Naive B cell (primary cell): ENCODE measurements at regions not wholly inside any gene's neighbourhood (a gene's known extent, or its start where the extent isn't known, plus 50 kb on each side); places are given as distances from the start of the nearest gene placed in this dataset.

ENCODE experiments used
- ATAC-seq, 2 donors: fragments of 150-1000 bp; cut with Tn5 transposase; 2 replicates each; pipeline ENCODE4 v1.10.0; 2021; ENCODE audit warnings: low read depth in 2 of 2, mild to moderate bottlenecking in 2 of 2, moderate library complexity in 2 of 2
- DNase-seq: peaks from one replicate; pipeline ENCODE4 v3.0.0; 2022
- H3K27ac Mint-ChIP-seq, 6 donors: one replicate each; pipeline ENCODE4 v1.8.0; 2020 to 2022; ENCODE audit warnings: mild to moderate bottlenecking in 6 of 6, mixed read lengths in 6 of 6, moderate library complexity in 5 of 6, inconsistent platforms in 2 of 6
- H3K27me3 Mint-ChIP-seq, 3 donors: one replicate each; pipeline ENCODE4 v1.8.0; 2021 to 2022; ENCODE audit warnings: mixed read lengths in 3 of 3, mild to moderate bottlenecking in 1 of 3
- H3K36me3 Mint-ChIP-seq, 2 donors: one replicate each; pipeline ENCODE4 v1.8.0; 2020 to 2022; ENCODE audit warnings: mixed read lengths in 2 of 2, inconsistent platforms in 1 of 2, mild to moderate bottlenecking in 1 of 2
- H3K4me1 Mint-ChIP-seq, 3 donors: one replicate each; pipeline ENCODE4 v1.8.0; 2020 to 2022; ENCODE audit warnings: mixed read lengths in 3 of 3, inconsistent platforms in 1 of 3, mild to moderate bottlenecking in 1 of 3, moderate library complexity in 1 of 3
- H3K4me3 Mint-ChIP-seq, 8 donors: one replicate each; pipeline ENCODE4 v1.8.0; 2020 to 2022; ENCODE audit warnings: mild to moderate bottlenecking in 8 of 8, mixed read lengths in 8 of 8, moderate library complexity in 8 of 8, inconsistent platforms in 2 of 8
- H3K9me3 Mint-ChIP-seq, 7 donors: one replicate each; pipeline ENCODE4 v1.8.0; 2020 to 2022; ENCODE audit warnings: mixed read lengths in 7 of 7, mild to moderate bottlenecking in 5 of 7, inconsistent platforms in 2 of 7, moderate library complexity in 1 of 7

- H3K27ac Mint-ChIP-seq = no peak overlapping the region
- no peak overlapping the region for H3K4me3 Mint-ChIP-seq
- no peaks in the 10 kb centered on the region for H3K4me1 Mint-ChIP-seq
- no peaks in the 10 kb centered on the region for H3K9me3 Mint-ChIP-seq
- no peaks in the 10 kb centered on the region for H3K36me3 Mint-ChIP-seq
- no peak for ATAC-seq
- no peak for DNase-seq
- H3K27me3 Mint-ChIP-seq = peaks cover 5 to 7% (median 6%) of the 10 kb centered on the region in 3 donors
Observed at GRCh38 chr14:38882533-38882932, 220.5 kb downstream of the SEC23A start.

DNA sequence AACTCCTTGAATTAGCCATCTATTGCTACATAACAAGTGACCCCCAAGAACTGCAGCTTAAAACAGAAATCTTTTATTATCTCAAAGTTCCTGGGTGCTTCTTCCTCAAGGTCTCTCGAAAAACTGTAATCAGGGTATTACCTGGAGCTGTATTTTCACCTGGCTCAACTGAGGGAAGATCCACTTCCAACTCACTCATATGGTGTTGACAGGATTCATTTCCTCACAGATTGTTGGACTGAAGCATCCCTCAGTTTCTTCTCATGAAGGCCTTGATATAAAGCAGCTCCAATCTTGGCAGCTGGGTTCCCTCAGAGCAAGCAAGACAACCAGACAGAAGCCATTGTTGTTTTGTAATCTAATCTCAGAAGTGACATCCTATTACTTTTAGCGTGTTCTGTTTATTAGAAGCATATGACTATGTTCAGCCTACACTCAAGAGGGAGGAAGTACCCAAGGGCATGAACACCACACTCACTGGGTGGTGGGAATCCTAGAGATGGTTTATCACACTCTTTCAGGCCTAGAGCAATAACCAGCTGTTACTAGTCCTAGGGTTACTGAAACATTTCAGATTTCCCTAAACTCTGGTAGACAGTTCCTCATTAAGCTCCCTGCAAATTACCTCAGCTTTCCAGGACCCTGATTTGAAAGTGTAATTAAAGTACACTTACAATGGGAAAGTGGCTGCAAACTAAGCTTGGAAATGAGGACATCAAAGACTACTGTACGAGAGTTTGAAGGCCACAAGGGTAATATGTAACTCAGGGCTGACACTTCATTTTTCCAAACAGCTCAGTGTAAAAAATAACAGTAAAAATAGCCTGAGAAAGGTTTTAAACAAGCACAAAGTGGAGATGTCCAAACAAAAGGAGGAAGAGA lies 222.2 kb downstream of the SEC23A start:
- Mint-ChIP-seq H3K4me3 (no peak overlapping the region), H3K27ac (no peak overlapping the region), H3K9me3 (no peaks in the 10 kb centered on the region), H3K4me1 (no peaks in the 10 kb centered on the region), H3K36me3 (no peaks in the 10 kb centered on the region), H3K27me3 (peaks cover 4 to 16% (median 13%) of the 10 kb centered on the region in 3 donors)
- ATAC-seq = no peak
- no peak for DNase-seq

- Mint-ChIP-seq H3K27me3 (peaks cover 4 to 16% (median 13%) of the 10 kb centered on the region in 3 donors), H3K9me3 (no peaks in the 10 kb centered on the region), H3K36me3 (no peaks in the 10 kb centered on the region), H3K4me1 (no peaks in the 10 kb centered on the region), H3K4me3 (no peak overlapping the region), H3K27ac (no peak overlapping the region)
- no peak for ATAC-seq
- DNase-seq = no peak
Observed at GRCh38 chr14:38877744-38878388, 225.2 kb downstream of the SEC23A start.

DNA sequence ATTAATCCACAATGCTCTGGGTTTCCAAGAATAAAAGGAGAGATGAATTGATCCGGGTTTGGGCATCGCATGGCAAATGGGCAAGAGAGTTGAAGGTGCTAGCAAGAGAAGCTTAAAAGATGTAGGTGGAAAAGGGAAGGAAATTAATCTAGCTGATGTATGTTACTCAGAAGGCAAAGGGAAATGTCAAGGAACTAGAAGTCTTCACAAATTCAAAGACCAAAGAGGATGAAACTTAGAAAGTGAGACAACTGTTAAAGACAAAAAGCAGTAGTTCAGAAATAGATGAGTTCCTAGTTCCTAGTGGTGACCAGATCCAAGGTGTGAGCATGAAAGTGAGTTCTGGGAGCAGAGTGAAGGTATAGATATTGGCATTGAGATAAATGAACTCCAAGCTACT lies 228.3 kb downstream of the SEC23A start:
- H3K4me1 Mint-ChIP-seq = no peaks in the 10 kb centered on the region
- ATAC-seq (no peak), DNase-seq (no peak)
- H3K36me3 Mint-ChIP-seq = no peaks in the 10 kb centered on the region
- H3K27me3 Mint-ChIP-seq = peaks cover 4 to 16% (median 13%) of the 10 kb centered on the region in 3 donors
- no peaks in the 10 kb centered on the region for H3K9me3 Mint-ChIP-seq
- H3K27ac Mint-ChIP-seq = no peak overlapping the region
- no peak overlapping the region for H3K4me3 Mint-ChIP-seq

DNA sequence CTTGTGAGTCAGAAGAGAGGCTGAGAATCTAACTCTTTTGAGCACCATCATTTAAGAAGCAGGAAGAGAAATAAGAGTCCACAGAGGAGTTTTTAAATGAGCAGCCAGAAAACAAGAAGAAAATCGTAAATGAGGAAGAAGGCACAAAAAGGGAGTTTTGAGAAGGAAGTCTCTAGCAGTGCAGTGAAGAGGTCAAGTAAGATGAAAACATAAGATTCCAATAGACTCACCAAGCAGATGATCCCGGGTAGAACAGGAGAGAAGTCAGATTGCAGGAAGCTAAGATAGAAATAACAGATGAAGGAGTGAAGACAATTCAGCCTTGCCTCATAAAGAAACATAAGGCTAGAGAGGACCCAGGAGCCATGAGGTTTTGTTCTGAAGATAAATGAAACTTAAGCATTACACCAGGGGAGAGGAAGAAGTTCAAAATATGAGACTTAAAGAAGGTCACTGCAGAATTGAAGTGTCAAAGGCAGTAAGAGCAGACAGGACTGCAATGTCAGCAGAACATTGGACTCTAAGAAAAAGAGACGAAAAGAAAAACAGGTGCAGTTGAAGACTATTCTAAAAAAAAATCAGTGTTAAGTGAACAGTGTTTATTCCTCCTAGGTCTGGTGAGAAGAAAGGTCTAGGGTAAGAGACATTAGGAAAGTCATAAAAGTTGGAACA lies 229.0 kb downstream of the SEC23A start:
- H3K4me1 Mint-ChIP-seq = no peaks in the 10 kb centered on the region
- peaks cover 4 to 16% (median 10%) of the 10 kb centered on the region in 3 donors for H3K27me3 Mint-ChIP-seq
- ATAC-seq = no peak
- H3K4me3 Mint-ChIP-seq = no peak overlapping the region
- no peak for DNase-seq
- H3K36me3 Mint-ChIP-seq = no peaks in the 10 kb centered on the region
- no peaks in the 10 kb centered on the region for H3K9me3 Mint-ChIP-seq
- no peak overlapping the region for H3K27ac Mint-ChIP-seq

DNA sequence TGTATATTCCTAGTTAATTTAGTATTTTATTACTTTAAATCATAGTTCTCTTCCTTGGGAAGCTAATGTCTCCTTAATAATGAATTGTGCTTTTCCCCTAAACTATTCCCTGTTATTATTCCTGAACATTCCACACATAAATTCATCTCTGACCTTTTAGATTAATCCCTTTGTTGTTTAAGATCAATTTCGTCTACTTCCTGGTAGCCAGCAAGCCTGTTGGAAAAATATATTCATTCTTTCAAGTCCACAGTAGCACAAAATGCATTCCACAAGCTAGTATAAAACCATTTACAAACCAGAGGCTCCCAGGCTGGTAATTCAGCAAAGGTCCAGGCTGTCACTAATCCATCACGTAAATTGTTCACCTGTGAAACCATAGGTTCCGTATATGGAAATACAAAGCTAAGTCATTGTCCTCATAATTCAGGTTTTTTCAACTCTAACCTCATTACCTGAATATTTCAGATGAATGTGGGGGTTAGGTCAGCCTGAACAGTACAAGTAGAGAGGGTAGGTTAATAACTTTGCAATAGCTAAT lies 232.7 kb downstream of the SEC23A start:
- H3K27ac Mint-ChIP-seq = no peak overlapping the region
- H3K27me3 Mint-ChIP-seq = peaks cover 0 to under 1% (median 0%) of the 10 kb centered on the region in 3 donors
- H3K4me1 Mint-ChIP-seq = peaks cover 0 to 2% (median 0%) of the 10 kb centered on the region in 3 donors
- no peaks in the 10 kb centered on the region for H3K36me3 Mint-ChIP-seq
- ATAC-seq (no peak), DNase-seq (no peak)
- H3K9me3 Mint-ChIP-seq = no peaks in the 10 kb centered on the region
- no peak overlapping the region for H3K4me3 Mint-ChIP-seq

GRCh38 chr14:38868399-38869290 lies 234.4 kb downstream of the SEC23A start:
- Mint-ChIP-seq H3K4me1 (peaks cover 0 to 2% (median 0%) of the 10 kb centered on the region in 3 donors), H3K9me3 (peaks cover 2 to 16% (median 5%) of the 10 kb centered on the region in 7 donors), H3K4me3 (no peak overlapping the region), H3K27ac (no peak overlapping the region), H3K36me3 (peaks cover 0 to 10% of the 10 kb centered on the region in 2 donors), H3K27me3 (peaks cover 0 to 11% (median 0%) of the 10 kb centered on the region in 3 donors)
- ATAC-seq (no peak), DNase-seq (no peak)

- H3K36me3 Mint-ChIP-seq = peaks cover 0 to 10% of the 10 kb centered on the region in 2 donors
- no peak overlapping the region for H3K4me3 Mint-ChIP-seq
- peaks cover 4 to 18% (median 6%) of the 10 kb centered on the region in 7 donors for H3K9me3 Mint-ChIP-seq
- DNase-seq = peak; percentile 7
- H3K4me1 Mint-ChIP-seq = peaks cover 0 to 2% (median 0%) of the 10 kb centered on the region in 3 donors
- peaks cover 0 to 11% (median 0%) of the 10 kb centered on the region in 3 donors for H3K27me3 Mint-ChIP-seq
- H3K27ac Mint-ChIP-seq = no peak overlapping the region
- peak in 1 of 2 donors; percentile 54 for ATAC-seq
Observed at GRCh38 chr14:38867561-38868150, 235.4 kb downstream of the SEC23A start.

DNA sequence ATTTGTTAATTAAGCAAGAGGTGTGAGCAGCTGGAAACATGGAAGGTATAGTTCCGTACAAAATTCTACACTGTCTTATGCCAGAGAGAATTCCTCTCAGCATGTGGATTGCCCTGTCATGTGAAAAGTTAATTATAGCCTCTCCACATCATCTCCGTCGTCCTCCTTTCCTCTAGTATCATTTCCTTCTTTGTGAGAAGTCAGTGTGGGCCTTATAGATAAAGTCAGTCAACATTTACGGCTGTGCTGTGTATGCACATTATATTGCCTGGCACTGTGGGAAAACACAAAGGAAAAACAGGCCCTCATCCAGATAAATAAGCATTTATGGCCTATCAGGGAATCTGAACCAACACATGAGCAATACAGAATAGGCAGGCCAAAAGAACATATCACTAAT lies 236.6 kb downstream of the SEC23A start:
- H3K4me3 Mint-ChIP-seq = no peak overlapping the region
- peaks cover 0 to 10% of the 10 kb centered on the region in 2 donors for H3K36me3 Mint-ChIP-seq
- ATAC-seq = no peak
- no peak for DNase-seq
- peaks cover 0 to 11% (median 3%) of the 10 kb centered on the region in 3 donors for H3K27me3 Mint-ChIP-seq
- peaks cover 0 to 2% (median 0%) of the 10 kb centered on the region in 3 donors for H3K4me1 Mint-ChIP-seq
- no peak overlapping the region for H3K27ac Mint-ChIP-seq
- H3K9me3 Mint-ChIP-seq = peaks cover 5 to 18% (median 7%) of the 10 kb centered on the region in 7 donors

DNA sequence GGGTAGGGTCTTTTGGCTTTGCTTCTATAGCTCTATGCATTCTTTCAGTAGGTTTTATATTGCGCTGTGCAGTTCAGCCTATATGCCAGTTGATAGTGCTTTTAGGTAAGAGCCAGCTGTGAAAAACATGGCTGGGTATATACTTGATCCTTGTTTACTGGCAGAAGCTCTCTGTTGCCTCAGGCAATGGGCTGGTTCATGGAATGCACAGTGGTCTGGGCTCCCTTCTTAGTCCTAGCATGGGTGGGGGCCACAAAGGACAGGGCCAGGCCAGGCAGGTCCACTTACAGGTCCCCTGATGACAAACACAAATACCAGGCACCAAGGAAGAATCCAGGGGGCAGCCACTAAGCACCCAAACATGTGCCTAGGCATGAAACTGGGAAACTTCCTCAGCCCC lies 240.7 kb downstream of the SEC23A start:
- Mint-ChIP-seq H3K27me3 (peaks cover 0 to 11% (median 7%) of the 10 kb centered on the region in 3 donors), H3K9me3 (peaks cover 5 to 18% (median 8%) of the 10 kb centered on the region in 7 donors), H3K27ac (no peak overlapping the region), H3K4me1 (no peaks in the 10 kb centered on the region), H3K4me3 (no peak overlapping the region), H3K36me3 (peaks cover 0 to 10% of the 10 kb centered on the region in 2 donors)
- ATAC-seq (no peak), DNase-seq (no peak)

- no peaks in the 10 kb centered on the region for H3K4me1 Mint-ChIP-seq
- H3K27me3 Mint-ChIP-seq = peaks cover 0 to 11% (median 7%) of the 10 kb centered on the region in 3 donors
- ATAC-seq (no peak), DNase-seq (no peak)
- H3K27ac Mint-ChIP-seq = no peak overlapping the region
- no peak overlapping the region for H3K4me3 Mint-ChIP-seq
- H3K9me3 Mint-ChIP-seq = peaks cover 5 to 18% (median 8%) of the 10 kb centered on the region in 7 donors
- peaks cover 0 to 10% of the 10 kb centered on the region in 2 donors for H3K36me3 Mint-ChIP-seq
Observed at GRCh38 chr14:38860530-38860929, 242.5 kb downstream of the SEC23A start.

DNA sequence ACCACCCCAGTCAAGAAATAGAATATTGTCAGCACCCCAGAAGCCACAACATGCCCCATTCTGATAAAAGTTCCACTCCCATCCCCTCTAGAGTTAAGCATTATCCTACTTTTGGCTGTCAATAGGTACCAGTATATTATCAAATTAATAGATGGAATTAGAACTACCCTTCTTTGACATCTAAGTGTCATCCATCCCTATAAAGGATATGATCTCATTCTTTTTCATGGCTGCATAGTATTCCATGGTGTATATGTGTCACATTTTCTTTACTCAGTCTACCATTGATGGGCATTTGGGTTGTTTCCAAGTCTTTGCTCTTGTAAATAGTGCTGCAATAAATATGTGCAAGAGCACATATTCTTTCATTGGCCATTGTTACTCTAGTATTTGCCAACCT lies 246.2 kb downstream of the SEC23A start:
- Mint-ChIP-seq H3K9me3 (peaks cover 0 to 2% (median 0%) of the 10 kb centered on the region in 7 donors), H3K4me3 (no peak overlapping the region), H3K4me1 (no peaks in the 10 kb centered on the region), H3K27me3 (peaks cover 0 to 7% (median 0%) of the 10 kb centered on the region in 3 donors), H3K27ac (no peak overlapping the region), H3K36me3 (no peaks in the 10 kb centered on the region)
- ATAC-seq = no peak
- DNase-seq = no peak
